PC-3 (cell line): ENCODE measurements at regions not wholly inside any gene's neighbourhood (a gene's known extent, or its start where the extent isn't known, plus 50 kb on each side); places are given as distances from the start of the nearest gene placed in this dataset.

ENCODE experiments used
- CTCF ChIP-seq: fragments of 300-600 bp; sonication (generic); conservative IDR thresholded peaks from 2 replicates; pipeline ENCODE4 v1.5.1; 2017; ENCODE audit warnings: antibody characterized with exemption, low read depth, mild to moderate bottlenecking, low read length
- EZH2phosphoT487 ChIP-seq: fragments of 300-600 bp; sonication (generic); IDR thresholded peaks from 2 replicates; pipeline ENCODE4 v1.6.1; 2018; ENCODE audit warnings: mild to moderate bottlenecking, antibody characterized with exemption, low read length, borderline replicate concordance

- no peak for TF ChIP-seq CTCF
- TF ChIP-seq EZH2phosphoT487, result no peak
These were observed 119.5 kb downstream of the GYPC start for GRCh38 chr2:126775300-126775985.
